DLD1 (cell line): ENCODE measurements at regions not wholly inside any gene's neighbourhood (a gene's known extent, or its start where the extent isn't known, plus 50 kb on each side); places are given as distances from the start of the nearest gene placed in this dataset.
"Not testable (repeated sequence)": the region's sequence is repeated elsewhere in the genome, so short reads cannot be mapped to it uniquely, and the experiment has no call there.

ENCODE experiments used
- in situ Hi-C: cut with HindIII; loops from 2 replicates; pipeline ENCODE4 v1.10.0; 2017; ENCODE audit warnings: low sequenced_read_pairs

DNA sequence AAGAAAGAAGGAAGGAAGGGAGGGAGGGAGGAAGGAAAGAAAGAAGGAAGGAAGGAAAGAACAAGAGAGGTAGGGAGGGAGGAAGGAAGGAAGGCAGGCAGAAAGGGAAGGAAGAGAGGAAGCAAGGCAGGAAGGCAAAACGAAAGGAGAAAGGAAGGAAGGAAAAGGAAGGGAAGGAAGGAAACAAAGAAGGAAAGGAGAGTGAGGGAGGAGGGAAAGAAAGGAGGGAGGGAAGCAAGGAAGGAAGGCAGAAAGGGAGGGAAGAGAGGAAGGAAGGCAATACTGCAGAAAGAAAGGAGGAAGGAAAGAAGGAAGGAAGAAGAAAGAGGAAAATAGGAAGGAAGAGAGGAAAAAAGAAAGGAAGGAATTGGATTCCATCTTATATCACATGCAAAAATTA is 1303.1 kb upstream of the TMEM132C start:
- in situ Hi-C loops: no loop called here

DNA sequence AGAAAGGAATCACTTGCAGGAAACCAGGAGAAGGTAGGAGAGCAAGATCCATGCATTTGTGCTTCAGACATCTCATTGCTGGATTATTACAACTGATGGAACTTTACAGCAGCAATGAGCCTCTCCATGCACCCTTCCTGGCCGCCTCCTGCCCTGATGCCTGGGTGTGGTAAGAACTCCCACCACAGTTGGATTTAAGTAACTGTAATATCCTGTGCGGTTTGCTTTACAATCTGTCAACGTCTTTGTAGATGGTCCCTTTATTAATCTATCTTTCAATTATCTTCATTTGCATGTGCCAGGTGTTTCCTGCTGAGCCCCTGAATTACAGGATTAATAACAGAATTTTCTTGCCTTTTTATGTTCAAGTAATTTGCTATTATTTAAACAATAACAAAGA is 1300.5 kb upstream of the TMEM132C start:
- in situ Hi-C loops: no loop called here

DNA sequence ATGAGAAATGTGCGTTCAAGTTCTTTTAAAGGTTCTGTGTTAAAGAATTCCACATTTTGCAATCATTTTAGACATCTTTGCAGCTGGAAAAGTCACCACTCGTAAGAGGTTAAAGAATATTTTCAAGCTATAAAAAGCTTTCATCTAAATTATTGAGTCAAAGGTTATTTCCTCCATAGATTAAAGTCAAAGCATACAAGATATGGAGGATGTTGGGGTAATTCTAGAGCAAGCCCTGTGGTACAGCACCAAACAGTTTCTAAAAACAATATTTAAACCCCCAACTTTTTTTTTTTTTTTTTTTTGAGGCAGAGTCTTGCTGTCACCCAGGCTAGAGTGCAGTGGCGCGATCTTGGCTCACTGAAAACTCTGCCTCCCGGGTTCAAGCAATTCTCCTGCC is 1299.8 kb upstream of the TMEM132C start:
- in situ Hi-C loops: no loop called here

DNA sequence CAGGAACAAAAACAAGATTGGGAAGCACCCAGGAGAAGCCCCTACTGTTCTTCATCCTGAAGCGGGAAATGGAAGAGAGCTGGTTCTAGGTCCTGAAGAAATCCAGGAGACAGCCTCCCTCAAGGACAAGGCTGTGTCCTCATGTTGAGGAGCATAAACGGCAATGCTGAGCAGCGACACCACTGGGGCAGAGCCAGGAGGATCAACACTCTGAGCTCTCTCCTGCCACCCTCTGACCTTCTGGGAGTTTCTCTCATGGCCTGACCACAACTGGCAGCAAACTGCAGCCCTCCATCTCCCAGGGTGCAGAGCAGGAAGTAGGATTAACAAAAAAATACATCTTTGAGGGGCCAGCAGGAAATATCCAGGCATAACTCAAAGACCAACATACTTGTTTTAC is 1292.2 kb upstream of the TMEM132C start:
- in situ Hi-C loops: no loop called here

DNA sequence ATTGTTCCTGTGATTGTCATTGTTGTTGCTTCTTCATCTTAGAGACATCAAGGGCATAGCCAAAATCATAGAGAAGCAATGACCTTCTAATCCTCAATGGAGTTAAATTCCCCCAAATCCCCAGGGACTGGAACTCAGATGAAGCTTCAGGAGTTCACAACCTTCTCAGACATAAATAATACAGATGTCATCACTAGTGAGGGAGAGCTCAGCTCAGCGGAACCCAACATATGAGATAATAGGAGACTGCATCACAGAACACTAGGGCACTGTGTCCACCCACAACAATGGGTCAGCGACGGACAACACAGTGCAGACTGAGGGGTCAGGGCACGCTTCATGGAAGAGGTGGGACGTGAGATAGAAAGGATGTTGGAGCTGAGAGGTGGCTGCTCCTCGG is 1290.4 kb upstream of the TMEM132C start:
- in situ Hi-C loops: no loop called here

DNA sequence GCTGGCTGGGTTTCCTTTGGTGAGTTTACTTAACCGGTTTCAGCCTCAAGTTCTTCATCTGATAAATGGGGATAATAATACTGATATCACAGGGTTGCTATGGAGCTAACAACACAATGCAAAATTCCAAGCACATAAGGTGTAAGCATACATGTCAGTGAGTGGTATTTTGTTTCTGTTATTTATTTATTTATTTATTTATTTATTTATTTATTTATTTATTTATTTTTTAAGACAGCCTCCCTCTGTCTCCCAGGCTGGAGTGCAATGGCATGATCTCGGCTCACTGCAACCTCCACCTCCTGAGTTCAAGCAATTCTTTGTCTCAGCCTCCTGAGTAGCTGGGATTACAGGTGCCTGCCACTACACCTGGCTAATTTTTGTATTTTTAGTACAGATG is 1287.4 kb upstream of the TMEM132C start:
- in situ Hi-C loops: not testable (repeated sequence)

DNA sequence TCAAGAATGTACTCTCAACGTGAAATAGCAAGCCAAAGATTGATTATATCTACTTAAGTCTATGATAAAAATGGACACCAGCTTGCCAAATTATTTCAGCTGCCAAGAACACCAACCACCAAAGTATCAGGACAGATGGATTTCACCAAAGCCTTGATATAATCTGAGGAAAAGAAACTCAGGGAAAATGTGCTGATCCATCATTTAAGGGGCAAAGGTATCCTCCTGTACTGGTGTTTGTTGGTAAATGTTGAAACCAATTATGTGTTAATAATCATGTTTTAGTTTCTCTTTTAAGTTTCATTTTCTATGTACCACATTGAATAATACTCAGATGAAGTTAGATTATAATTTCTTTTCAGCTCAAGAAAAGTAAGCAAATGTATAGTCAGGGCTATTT is 1284.3 kb upstream of the TMEM132C start:
- in situ Hi-C loops: no loop called here

DNA sequence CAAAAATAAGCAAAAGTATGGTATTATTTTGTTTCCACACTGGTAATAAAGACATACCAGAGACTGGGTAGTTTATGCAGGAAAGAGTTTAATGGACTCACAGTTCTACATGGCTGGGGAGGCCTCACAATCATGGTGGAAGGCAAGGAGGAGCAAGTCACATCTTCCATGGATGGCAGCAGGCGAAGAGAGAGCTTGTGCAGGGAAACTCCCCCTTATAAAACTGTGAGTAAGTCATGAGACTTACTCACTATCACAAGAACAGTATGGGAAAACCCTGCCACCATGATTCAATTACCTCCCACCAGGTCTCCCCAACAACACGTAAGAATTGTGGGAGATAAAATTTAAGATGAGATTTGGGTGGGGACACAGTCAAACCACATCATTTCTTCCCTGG is 1283.2 kb upstream of the TMEM132C start:
- in situ Hi-C loops: not testable (repeated sequence)

DNA sequence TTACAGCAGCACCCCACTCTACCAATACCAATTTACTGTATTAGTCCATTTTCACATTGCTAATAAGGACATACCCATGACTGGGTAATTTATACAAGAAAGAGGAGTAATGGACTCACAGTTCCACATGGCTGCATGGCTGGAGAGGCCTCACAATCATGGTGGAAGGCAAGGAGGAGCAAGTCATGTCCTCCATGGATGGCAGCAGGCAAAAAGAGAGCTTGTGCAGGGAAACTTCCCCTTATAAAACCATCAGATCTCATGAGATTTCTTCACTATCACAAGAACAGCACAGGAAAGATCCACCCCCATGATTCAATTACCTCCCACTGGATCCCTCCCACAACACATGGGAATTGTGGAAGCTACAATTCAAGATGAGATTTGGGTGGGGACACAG is 1281.3 kb upstream of the TMEM132C start:
- in situ Hi-C loops: not testable (repeated sequence)

DNA sequence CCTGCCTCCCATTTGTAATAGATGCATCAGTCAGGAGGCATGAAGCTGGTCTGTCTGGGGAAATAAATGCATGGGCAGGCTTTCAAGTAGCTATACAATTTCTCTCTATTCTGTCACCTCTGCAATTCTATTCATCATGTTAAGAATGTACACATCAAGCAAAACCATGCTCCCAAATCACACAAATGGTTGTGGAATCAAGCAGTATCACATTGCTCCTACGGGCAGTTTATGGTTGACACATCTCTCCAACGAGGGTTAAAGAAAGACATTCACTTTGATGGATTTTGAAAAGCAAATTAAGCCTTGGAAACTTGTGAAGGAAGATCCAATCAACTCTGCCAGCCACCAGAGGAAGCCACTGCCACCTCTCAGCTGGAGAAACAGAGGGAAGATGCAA is 1277.4 kb upstream of the TMEM132C start:
- in situ Hi-C loops: no loop called here

DNA sequence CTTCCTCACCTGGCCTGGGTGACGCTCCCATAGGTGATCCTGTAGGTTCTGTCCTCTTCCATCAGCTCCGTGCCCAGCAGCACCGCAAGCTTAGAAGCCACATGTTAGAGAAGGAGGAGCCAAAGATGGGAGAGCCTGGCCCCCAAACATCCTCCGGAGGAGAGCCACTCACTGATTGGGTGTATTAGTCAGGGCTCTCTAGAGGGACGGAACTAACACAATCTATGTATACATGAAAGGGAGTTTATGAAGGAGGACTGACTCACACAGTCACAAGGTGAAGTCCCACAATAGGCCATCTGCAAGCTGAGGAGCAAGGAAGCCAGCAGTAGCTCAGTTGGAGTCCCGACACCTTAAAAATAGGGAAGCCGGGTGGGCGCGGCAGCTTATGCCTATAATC is 1273.1 kb upstream of the TMEM132C start:
- in situ Hi-C loops: no loop called here

DNA sequence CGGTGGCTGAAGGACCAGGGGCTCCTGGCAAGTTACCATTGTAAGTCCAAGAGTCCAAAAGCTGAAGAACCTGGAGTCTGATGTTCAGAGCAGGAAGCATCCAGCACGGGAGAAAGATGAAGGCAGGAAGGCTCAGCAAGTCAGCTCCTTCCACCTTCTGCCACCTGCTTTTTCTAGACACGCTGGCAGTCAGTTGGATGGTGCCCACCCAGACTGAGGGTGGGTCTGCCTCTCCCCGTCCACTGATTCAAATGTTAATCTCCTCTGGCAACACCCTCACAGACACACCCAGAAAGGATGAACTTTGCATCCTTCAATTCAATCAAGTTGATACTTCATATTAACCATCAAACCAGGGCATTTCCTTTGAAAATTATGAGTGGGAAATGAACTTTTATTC is 1272.4 kb upstream of the TMEM132C start:
- in situ Hi-C loops: no loop called here

DNA sequence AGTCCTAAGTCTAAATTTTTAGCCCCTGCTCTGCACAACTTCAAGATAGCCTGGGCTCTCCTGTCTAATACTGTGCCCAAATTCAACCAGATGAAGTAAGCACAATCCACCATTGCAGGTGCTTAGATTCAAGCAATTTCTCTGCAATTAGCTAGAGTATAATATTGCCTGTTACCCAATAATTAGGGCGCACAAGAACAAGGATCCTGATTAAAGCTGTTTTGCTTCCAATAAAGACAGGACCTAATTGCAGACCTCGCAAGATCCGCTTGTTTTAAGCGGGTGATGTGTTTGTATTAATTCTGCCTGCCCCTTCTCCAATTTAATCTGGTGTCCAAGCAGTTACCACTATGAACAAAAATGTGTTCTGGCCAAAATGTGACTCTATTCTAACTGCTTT is 1268.9 kb upstream of the TMEM132C start:
- in situ Hi-C loops: no loop called here

DNA sequence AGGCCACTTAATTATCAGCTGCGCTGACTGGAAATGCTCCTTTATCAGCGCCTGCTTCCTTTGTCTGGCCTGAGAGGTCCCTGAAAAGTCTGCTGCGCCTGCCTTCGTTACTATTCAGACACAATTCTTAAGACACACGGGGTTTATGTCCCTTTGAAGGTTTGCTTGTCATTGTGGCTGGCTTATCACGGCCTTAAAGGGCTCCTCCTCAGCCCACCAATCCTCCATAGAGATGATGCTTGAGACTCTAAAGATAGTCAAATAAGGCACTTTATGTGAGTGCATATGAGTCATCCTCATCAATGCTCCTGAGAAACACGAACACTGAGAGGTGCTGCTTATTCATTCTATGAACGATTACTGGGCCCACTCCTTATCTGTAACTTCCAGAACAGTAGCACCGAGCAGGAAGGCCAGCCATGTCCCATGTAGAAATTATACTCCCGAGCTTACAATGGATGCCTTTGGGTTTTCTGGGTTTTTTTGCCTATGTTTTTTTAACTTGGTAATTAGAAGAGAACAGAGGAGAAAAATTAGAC is 1268.2 kb upstream of the TMEM132C start:
- in situ Hi-C loops: no loop called here

DNA sequence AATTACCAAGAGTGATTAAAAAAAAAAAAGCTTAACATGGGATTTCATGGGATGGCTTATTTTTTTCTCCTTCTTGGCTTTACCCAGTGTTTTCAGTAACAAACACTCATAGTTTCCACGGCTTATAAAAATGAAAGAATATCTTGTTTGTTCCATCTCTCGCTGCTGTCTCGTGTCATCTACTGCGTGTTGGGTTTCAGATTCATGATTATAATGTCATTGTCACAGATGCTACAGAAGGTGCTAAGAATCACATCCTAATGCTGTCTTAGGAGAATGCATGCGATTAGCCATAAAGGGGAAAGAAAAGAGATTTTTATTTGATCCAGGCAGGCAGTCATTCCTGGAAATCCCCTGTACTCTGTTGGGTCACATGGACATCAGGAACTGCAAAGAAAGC is 1267.6 kb upstream of the TMEM132C start:
- in situ Hi-C loops: no loop called here

DNA sequence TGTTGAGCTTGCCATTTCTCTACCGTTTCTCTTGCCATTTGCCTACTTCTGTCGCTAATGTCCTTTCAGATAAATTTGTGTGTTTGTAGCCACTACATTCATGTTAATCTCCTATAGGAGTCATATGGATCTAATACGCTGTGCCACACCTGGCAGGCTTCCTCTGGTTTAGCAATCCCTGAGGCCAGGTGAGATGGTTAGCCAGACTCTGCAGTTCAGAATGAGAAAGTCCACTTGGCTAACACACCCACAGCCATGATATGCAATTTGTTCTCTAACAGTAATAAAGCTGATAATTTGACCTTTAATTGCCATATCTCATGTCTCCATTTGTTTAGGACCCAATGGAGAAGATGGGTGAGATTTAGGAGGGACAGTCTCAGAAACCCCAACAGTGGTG is 1261.6 kb upstream of the TMEM132C start:
- in situ Hi-C loops: no loop called here

DNA sequence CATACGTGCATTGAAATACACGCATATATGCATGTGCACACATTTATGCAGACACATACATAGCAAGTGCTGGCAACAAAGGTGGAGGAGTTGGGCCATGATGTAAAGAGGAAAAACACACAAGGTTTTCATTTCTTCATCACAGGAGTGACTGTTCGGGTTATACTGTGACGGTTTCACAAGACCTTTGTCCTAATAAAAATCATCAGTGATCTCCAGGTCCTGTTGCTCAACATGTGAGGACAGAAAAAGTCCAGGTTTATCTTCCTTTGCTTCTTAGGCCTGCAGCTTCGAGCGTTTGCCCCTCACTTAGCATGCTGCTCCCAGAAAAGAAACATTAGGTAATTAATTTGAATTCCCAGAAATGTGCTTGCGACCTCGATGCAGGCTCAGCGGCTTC is 1260.0 kb upstream of the TMEM132C start:
- in situ Hi-C loops: no loop called here

DNA sequence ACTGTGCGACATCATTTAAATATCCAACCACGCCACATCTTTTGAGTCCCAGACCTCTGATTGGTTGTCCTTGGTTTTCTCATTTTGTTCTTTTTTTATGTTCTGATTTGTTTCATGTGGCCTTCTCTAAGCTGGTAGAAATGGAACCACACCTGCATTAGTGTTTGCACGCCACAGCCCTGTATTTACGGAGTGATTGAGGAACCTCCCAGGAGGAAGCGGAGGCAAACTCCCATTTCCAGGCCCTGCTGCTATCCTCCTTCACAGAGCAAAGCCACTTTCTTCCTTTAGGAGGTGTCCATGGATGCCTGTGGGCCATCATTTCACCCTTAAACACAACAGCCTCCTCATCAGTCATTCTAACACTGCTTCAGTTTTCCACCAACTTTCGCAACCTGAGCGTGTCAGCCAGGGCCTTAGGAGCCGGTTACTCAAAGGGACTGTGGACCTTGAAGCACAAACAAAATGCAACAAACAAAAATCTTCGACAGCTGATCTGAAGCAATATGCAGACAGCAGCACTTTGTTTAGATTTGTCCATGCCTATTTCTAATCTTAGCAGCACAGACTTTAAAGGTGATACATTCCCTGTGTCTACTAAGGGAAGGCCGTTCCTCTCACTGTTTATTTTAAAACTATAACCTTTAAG is 1258.1 kb upstream of the TMEM132C start:
- in situ Hi-C loops: no loop called here

DNA sequence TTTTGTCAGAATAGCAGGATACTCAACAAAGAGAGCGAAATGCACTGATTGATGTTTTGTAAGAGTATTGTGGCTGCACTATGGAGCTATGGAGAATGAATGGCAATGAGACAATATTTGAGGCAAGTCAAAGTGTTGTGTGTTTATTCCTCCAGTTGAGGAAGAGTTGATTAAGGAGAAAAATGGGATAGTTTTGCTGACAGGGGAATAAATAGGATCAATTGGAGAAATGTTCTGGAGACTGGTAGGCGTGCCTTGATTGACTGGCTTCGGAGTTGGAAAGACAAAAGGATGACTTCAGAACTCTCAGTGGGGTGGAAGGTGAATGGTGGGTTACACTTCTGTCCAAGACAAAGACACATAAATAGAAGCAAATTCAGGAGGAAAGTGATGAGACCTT is 1254.9 kb upstream of the TMEM132C start:
- in situ Hi-C loops: no loop called here

DNA sequence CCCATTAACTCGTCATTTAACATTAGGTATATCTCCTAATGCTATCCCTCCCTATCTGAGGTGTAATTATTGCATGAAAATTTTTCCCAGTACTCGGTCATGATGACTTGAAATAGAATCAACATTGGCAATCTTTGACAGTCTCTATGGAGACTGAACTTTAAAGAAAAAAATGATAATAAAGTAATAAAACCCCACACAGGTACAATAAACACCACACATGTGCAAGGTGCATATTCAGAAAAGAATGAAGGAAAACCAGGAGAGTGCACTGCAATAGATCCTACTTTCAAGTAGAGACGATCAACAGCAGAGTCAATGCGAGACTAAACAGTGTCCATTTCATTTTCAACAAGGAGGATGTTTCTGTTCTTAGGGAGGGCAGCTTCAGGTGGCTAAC is 1253.8 kb upstream of the TMEM132C start:
- in situ Hi-C loops: no loop called here

DNA sequence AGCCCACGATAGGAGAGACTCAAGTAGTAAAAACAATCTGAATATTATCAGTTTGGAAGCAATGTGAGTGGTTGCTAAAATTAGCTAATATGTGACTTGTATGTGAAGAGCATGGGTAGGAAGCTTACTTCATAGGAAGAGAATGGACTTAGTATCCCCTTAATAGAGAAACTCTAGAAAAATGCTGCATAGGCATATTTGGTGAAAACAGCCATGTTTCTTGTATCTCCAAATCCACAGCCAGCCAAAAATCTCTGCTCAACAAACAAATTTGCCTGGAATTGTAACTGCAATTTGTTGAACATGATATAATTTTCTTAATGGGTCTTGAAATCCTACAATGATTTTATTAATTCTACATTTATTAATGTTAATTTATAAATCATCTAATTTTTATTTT is 1252.9 kb upstream of the TMEM132C start:
- in situ Hi-C loops: no loop called here

DNA sequence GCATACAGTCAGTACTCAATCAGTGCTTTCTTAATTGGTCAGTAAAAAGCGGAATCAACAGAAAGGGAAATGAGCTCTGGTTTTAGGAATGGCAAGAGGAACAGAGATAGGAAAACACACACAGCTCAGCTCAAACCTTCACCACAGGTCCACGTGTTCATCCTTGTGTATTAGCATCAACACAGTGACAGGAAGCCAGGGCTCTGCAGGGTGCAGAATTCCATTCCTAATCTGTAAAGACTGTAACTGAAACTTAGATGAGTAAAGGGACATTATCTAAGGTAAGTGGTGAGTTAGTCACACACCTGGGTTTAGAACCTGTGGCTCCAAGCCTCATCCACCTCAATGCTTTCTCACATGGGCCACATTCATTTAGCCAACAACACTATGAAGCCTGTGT is 1242.2 kb upstream of the TMEM132C start:
- in situ Hi-C loops: no loop called here

DNA sequence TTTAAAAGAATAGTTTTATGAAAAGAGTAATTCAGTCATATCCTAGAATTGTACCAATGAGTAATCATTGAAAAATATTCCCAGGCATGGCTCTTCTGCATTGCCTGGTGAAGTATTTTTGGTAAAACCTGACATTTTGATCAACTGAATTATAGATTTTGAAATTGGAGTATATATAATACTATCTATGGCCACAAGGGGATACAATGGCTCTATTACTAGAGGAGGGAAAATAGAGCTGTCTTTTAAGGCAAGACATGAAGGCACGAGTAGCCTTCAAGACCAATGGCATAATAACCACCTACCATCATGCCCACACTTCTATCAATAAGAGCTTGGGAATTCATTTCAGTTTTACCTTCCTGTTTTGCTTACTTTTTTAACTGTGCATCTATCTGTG is 1241.4 kb upstream of the TMEM132C start:
- in situ Hi-C loops: no loop called here
